HEK293 (cell line): ENCODE measurements at regions not wholly inside any gene's neighbourhood (a gene's known extent, or its start where the extent isn't known, plus 50 kb on each side); places are given as distances from the start of the nearest gene placed in this dataset.
A peak's percentile ranks its signal among the peaks of the same experiment; 100 is the strongest.

Source experiments
- CTCF ChIA-PET: fragments of 350-600 bp; formaldehyde crosslinking; extraction: SDS; loops from one replicate; lab custom pipeline; 2021; ENCODE audit warnings: antibody characterized with exemption; lab: Yijun Ruan, JAX
- POLR2A ChIA-PET: fragments of 300-600 bp; formaldehyde crosslinking; extraction: SDS; loops from one replicate; lab custom pipeline; 2020; ENCODE audit warnings: antibody characterized with exemption, inconsistent platforms; lab: Yijun Ruan, JAX
- H3K27ac ChIP-seq: fragments of 200-500 bp; sonication (Bioruptor generic); 2 replicates; pipeline ENCODE4 v1.5.1; 2014; ENCODE audit warnings: low read depth, low read length, control low read depth, inconsistent platforms; ENCODE audit errors: extremely low read depth
- H3K36me3 ChIP-seq, 2 experiments: fragments of 200-500 bp in 1 of 2; sonication (Bioruptor generic) in 1 of 2; 1 replicate in 1 of 2; 2 replicates in 1 of 2; pipeline ENCODE4 v1.5.1; 2014 to 2017; ENCODE audit warnings: inconsistent platforms in 2 of 2, low read length in 2 of 2; ENCODE audit not compliant: control insufficient read depth in 2 of 2, insufficient read depth in 1 of 2
- H3K4me1 ChIP-seq: fragments of 200-500 bp; sonication (Bioruptor generic); 2 replicates; pipeline ENCODE4 v1.5.1; 2014; ENCODE audit warnings: mild to moderate bottlenecking, low read length, inconsistent platforms; ENCODE audit not compliant: control insufficient read depth, insufficient read depth
- H3K4me3 ChIP-seq: 2 replicates; pipeline ENCODE4 v1.5.1; 2011; ENCODE audit warnings: low read depth, mild to moderate bottlenecking, control low read depth, low read length, moderate library complexity
- H3K9me3 ChIP-seq: fragments of 200-500 bp; sonication (Bioruptor generic); 2 replicates; pipeline ENCODE4 v1.5.1; 2014; ENCODE audit warnings: low read depth, low read length, inconsistent platforms; ENCODE audit not compliant: control insufficient read depth, insufficient read depth
- GFI1B ChIP-seq: fragments of 450-650 bp; formaldehyde crosslinking; IDR thresholded peaks from 2 replicates; pipeline ENCODE4 v1.5.1; 2016; ENCODE audit warnings: missing biosample characterization, missing genetic modification characterization
- IKZF3 ChIP-seq: fragments of 450-650 bp; IDR thresholded peaks from 2 replicates; pipeline ENCODE4 v1.5.0; 2018; ENCODE audit warnings: missing biosample characterization, mild to moderate bottlenecking, missing genetic modification characterization, moderate library complexity
- KLF10 ChIP-seq: fragments of 450-650 bp; IDR thresholded peaks from 2 replicates; pipeline ENCODE4 v1.5.1; 2018; ENCODE audit warnings: missing biosample characterization, mild to moderate bottlenecking, missing genetic modification characterization
- OSR2 ChIP-seq: fragments of 450-650 bp; formaldehyde crosslinking; IDR thresholded peaks from 2 replicates; pipeline ENCODE4 v1.5.1; 2016; ENCODE audit warnings: missing biosample characterization, missing genetic modification characterization
- OVOL3 ChIP-seq: fragments of 450-650 bp; formaldehyde crosslinking; IDR thresholded peaks from 2 replicates; pipeline ENCODE4 v1.5.1; 2016; ENCODE audit warnings: missing biosample characterization, missing genetic modification characterization
- REPIN1 ChIP-seq: fragments of 450-650 bp; formaldehyde crosslinking; IDR thresholded peaks from 2 replicates; pipeline ENCODE4 v1.5.1; 2017; ENCODE audit warnings: missing biosample characterization, missing genetic modification characterization, low read depth
- TRIM28 ChIP-seq: IDR thresholded peaks from 2 replicates; pipeline ENCODE4 v1.6.1; 2011; ENCODE audit warnings: low read length, control low read depth, borderline replicate concordance
- ZFP3 ChIP-seq: fragments of 450-650 bp; formaldehyde crosslinking; IDR thresholded peaks from 2 replicates; pipeline ENCODE4 v1.5.1; 2016; ENCODE audit warnings: low read depth, missing biosample characterization, missing genetic modification characterization
- ZFP37 ChIP-seq: fragments of 450-650 bp; formaldehyde crosslinking; IDR thresholded peaks from 2 replicates; pipeline ENCODE4 v1.5.1; 2016; ENCODE audit warnings: missing biosample characterization, missing genetic modification characterization
- ZNF10 ChIP-seq: fragments of 450-650 bp; formaldehyde crosslinking; IDR thresholded peaks from 2 replicates; pipeline ENCODE4 v1.5.1; 2017; ENCODE audit warnings: missing biosample characterization, missing genetic modification characterization
- ZNF133 ChIP-seq: fragments of 450-650 bp; formaldehyde crosslinking; IDR thresholded peaks from 2 replicates; pipeline ENCODE4 v1.5.1; 2016; ENCODE audit warnings: missing biosample characterization, missing genetic modification characterization
- ZNF140 ChIP-seq: fragments of 450-650 bp; formaldehyde crosslinking; IDR thresholded peaks from 2 replicates; pipeline ENCODE4 v1.5.1; 2016; ENCODE audit warnings: missing biosample characterization, missing genetic modification characterization
- ZNF175 ChIP-seq: fragments of 450-650 bp; formaldehyde crosslinking; IDR thresholded peaks from 2 replicates; pipeline ENCODE4 v1.5.1; 2016; ENCODE audit warnings: missing biosample characterization, missing genetic modification characterization
- ZNF19 ChIP-seq: fragments of 450-650 bp; formaldehyde crosslinking; IDR thresholded peaks from 2 replicates; pipeline ENCODE4; 2016; ENCODE audit warnings: missing biosample characterization, missing genetic modification characterization, low read depth
- ZNF2 ChIP-seq: fragments of 450-650 bp; formaldehyde crosslinking; IDR thresholded peaks from 2 replicates; pipeline ENCODE4 v1.5.1; 2016; ENCODE audit warnings: missing biosample characterization, missing genetic modification characterization
- ZNF280C ChIP-seq: fragments of 450-650 bp; formaldehyde crosslinking; IDR thresholded peaks from 2 replicates; pipeline ENCODE4 v1.5.1; 2016; ENCODE audit warnings: missing biosample characterization, missing genetic modification characterization
- ZNF350 ChIP-seq: fragments of 450-650 bp; formaldehyde crosslinking; IDR thresholded peaks from 2 replicates; pipeline ENCODE4 v1.5.0; 2017; ENCODE audit warnings: missing biosample characterization, mild to moderate bottlenecking, missing genetic modification characterization
- ZNF426 ChIP-seq: fragments of 450-650 bp; formaldehyde crosslinking; IDR thresholded peaks from 2 replicates; pipeline ENCODE4 v1.5.1; 2017; ENCODE audit warnings: missing biosample characterization, missing genetic modification characterization, mild to moderate bottlenecking, inconsistent platforms, moderate library complexity
- ZNF433 ChIP-seq: fragments of 450-650 bp; formaldehyde crosslinking; IDR thresholded peaks from 2 replicates; pipeline ENCODE4 v1.5.1; 2016; ENCODE audit warnings: missing biosample characterization, missing genetic modification characterization, low read depth
- ZNF510 ChIP-seq: fragments of 450-650 bp; formaldehyde crosslinking; IDR thresholded peaks from 2 replicates; pipeline ENCODE4 v1.5.1; 2018; ENCODE audit warnings: mild to moderate bottlenecking, missing genetic modification characterization, missing biosample characterization; ENCODE audit not compliant: insufficient replicate concordance
- ZNF521 ChIP-seq: fragments of 450-650 bp; formaldehyde crosslinking; IDR thresholded peaks from 2 replicates; pipeline ENCODE4 v1.5.1; 2017; ENCODE audit warnings: missing biosample characterization, mild to moderate bottlenecking, missing genetic modification characterization
- ZNF530 ChIP-seq: fragments of 450-650 bp; formaldehyde crosslinking; IDR thresholded peaks from 2 replicates; pipeline ENCODE4 v1.5.1; 2016; ENCODE audit warnings: low read depth, missing biosample characterization, missing genetic modification characterization
- ZNF561 ChIP-seq: fragments of 450-650 bp; IDR thresholded peaks from 2 replicates; pipeline ENCODE4 v1.5.1; 2018; ENCODE audit warnings: missing biosample characterization, missing genetic modification characterization, borderline replicate concordance
- ZNF600 ChIP-seq: fragments of 450-650 bp; formaldehyde crosslinking; IDR thresholded peaks from 2 replicates; pipeline ENCODE4 v1.5.1; 2016; ENCODE audit warnings: missing biosample characterization, missing genetic modification characterization
- ZNF654 ChIP-seq: fragments of 450-650 bp; formaldehyde crosslinking; IDR thresholded peaks from 2 replicates; pipeline ENCODE4 v1.5.1; 2016; ENCODE audit warnings: low read depth, missing biosample characterization, missing genetic modification characterization
- ZNF658 ChIP-seq: fragments of 450-650 bp; formaldehyde crosslinking; IDR thresholded peaks from 2 replicates; pipeline ENCODE4; 2016; ENCODE audit warnings: missing biosample characterization, missing genetic modification characterization
- ZNF76 ChIP-seq: fragments of 450-650 bp; formaldehyde crosslinking; IDR thresholded peaks from 2 replicates; pipeline ENCODE4; 2016; ENCODE audit warnings: low read depth, missing biosample characterization, missing genetic modification characterization, borderline replicate concordance
- ZSCAN23 ChIP-seq: fragments of 450-650 bp; formaldehyde crosslinking; IDR thresholded peaks from 2 replicates; pipeline ENCODE4 v1.5.1; 2016; ENCODE audit warnings: missing biosample characterization, missing genetic modification characterization
- ZXDB ChIP-seq: fragments of 450-650 bp; formaldehyde crosslinking; IDR thresholded peaks from 2 replicates; pipeline ENCODE4 v1.5.1; 2016; ENCODE audit warnings: missing biosample characterization, missing genetic modification characterization
- TF ChIP-seq, protein P1 (sequence below): fragments of 450-650 bp; formaldehyde crosslinking; IDR thresholded peaks from 2 replicates; pipeline ENCODE4 v1.5.1; 2017; ENCODE audit warnings: missing biosample characterization, missing genetic modification characterization
- TF ChIP-seq, protein P2 (sequence below): fragments of 450-650 bp; formaldehyde crosslinking; IDR thresholded peaks from 2 replicates; pipeline ENCODE4 v1.5.1; 2016; ENCODE audit warnings: missing biosample characterization, missing genetic modification characterization
- TF ChIP-seq, protein P3 (sequence below): fragments of 450-650 bp; formaldehyde crosslinking; IDR thresholded peaks from 2 replicates; pipeline ENCODE4 v1.5.1; 2016; ENCODE audit warnings: missing biosample characterization, missing genetic modification characterization, low read depth
- TF ChIP-seq, protein P4 (sequence below): fragments of 450-650 bp; IDR thresholded peaks from 2 replicates; pipeline ENCODE4 v1.5.1; 2018; ENCODE audit warnings: missing biosample characterization, missing genetic modification characterization

DNA sequence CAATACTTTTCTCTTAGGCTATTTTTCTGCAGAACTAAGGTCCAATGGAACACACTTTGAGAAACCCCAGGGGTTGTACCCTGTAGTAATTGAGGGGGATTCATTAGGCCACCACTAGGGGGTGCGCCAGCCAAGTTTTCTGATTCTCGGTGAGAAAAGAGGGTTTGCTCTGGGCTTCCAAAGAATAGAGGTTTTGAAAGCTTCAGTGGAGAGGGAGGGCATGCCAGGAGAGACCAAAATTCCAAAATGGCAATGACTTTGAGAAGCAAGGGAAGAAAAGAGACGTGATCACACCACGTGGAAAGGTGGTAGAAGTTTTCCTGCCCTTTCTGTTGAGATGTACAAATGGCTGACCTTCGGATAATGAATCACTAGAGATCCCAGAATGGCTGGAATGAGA lies 323.3 kb downstream of the RPS6KC1 start:
- POLR2A ChIA-PET: no interaction called here
- CTCF ChIA-PET: interaction anchor here (0.6 to 1.2 kb wide), 4 partner anchors 13 to 751 kb away, joined by 3 read pairs; no protein-coding TSS in a partner anchor
- no peaks in the 10 kb centered on the region for H3K36me3 ChIP-seq
- no peaks in the 10 kb centered on the region for H3K4me1 ChIP-seq
- H3K4me3 ChIP-seq: no peak overlapping the region
- no peaks in the 10 kb centered on the region for H3K9me3 ChIP-seq
- H3K27ac ChIP-seq: no peak overlapping the region
- no peak for TF ChIP-seq REPIN1 (tag by site-specific recombination)
- TF ChIP-seq ZNF10: peak; percentile 79
- TF ChIP-seq ZNF175 (tag by site-specific recombination): no peak
- no peak for TF ChIP-seq ZNF658
- TF ChIP-seq IKZF3 (tag by site-specific recombination): no peak
- no peak for TF ChIP-seq ZNF530 (tag by site-specific recombination)
- TF ChIP-seq ZNF654 (tag by site-specific recombination): peak; percentile 75
- TF ChIP-seq ZNF561 (tag by site-specific recombination): peak; percentile 91
- TF ChIP-seq ZNF510 (tag by site-specific recombination): no peak
- TF ChIP-seq ZNF19 (tag by site-specific recombination): no peak
- no peak for TF ChIP-seq ZNF2 (tag by site-specific recombination)
- no peak for TF ChIP-seq TRIM28
- TF ChIP-seq ZNF600 (tag by site-specific recombination): no peak
- TF ChIP-seq ZFP3 (tag by site-specific recombination): no peak
- no peak for TF ChIP-seq KLF10 (tag by site-specific recombination)
- TF ChIP-seq, protein P1, sequence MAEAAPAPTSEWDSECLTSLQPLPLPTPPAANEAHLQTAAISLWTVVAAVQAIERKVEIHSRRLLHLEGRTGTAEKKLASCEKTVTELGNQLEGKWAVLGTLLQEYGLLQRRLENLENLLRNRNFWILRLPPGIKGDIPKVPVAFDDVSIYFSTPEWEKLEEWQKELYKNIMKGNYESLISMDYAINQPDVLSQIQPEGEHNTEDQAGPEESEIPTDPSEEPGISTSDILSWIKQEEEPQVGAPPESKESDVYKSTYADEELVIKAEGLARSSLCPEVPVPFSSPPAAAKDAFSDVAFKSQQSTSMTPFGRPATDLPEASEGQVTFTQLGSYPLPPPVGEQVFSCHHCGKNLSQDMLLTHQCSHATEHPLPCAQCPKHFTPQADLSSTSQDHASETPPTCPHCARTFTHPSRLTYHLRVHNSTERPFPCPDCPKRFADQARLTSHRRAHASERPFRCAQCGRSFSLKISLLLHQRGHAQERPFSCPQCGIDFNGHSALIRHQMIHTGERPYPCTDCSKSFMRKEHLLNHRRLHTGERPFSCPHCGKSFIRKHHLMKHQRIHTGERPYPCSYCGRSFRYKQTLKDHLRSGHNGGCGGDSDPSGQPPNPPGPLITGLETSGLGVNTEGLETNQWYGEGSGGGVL (tag by site-specific recombination): no peak
- no peak for TF ChIP-seq ZNF521 (tag by site-specific recombination)
- TF ChIP-seq, protein P2, sequence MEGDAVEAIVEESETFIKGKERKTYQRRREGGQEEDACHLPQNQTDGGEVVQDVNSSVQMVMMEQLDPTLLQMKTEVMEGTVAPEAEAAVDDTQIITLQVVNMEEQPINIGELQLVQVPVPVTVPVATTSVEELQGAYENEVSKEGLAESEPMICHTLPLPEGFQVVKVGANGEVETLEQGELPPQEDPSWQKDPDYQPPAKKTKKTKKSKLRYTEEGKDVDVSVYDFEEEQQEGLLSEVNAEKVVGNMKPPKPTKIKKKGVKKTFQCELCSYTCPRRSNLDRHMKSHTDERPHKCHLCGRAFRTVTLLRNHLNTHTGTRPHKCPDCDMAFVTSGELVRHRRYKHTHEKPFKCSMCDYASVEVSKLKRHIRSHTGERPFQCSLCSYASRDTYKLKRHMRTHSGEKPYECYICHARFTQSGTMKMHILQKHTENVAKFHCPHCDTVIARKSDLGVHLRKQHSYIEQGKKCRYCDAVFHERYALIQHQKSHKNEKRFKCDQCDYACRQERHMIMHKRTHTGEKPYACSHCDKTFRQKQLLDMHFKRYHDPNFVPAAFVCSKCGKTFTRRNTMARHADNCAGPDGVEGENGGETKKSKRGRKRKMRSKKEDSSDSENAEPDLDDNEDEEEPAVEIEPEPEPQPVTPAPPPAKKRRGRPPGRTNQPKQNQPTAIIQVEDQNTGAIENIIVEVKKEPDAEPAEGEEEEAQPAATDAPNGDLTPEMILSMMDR (tag by site-specific recombination): peak; percentile 52; the same call in 1 of the 2 replicates
- TF ChIP-seq, protein P3, sequence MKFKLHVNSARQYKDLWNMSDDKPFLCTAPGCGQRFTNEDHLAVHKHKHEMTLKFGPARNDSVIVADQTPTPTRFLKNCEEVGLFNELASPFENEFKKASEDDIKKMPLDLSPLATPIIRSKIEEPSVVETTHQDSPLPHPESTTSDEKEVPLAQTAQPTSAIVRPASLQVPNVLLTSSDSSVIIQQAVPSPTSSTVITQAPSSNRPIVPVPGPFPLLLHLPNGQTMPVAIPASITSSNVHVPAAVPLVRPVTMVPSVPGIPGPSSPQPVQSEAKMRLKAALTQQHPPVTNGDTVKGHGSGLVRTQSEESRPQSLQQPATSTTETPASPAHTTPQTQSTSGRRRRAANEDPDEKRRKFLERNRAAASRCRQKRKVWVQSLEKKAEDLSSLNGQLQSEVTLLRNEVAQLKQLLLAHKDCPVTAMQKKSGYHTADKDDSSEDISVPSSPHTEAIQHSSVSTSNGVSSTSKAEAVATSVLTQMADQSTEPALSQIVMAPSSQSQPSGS (tag by site-specific recombination): no peak
- TF ChIP-seq ZNF133: no peak
- TF ChIP-seq ZNF76 (tag by site-specific recombination): no peak
- no peak for TF ChIP-seq OVOL3 (tag by site-specific recombination)
- TF ChIP-seq OSR2: no peak
- TF ChIP-seq ZNF350 (tag by site-specific recombination): no peak
- TF ChIP-seq ZNF426: no peak
- TF ChIP-seq ZNF140: no peak
- TF ChIP-seq ZNF433 (tag by site-specific recombination): no peak
- TF ChIP-seq, protein P4, sequence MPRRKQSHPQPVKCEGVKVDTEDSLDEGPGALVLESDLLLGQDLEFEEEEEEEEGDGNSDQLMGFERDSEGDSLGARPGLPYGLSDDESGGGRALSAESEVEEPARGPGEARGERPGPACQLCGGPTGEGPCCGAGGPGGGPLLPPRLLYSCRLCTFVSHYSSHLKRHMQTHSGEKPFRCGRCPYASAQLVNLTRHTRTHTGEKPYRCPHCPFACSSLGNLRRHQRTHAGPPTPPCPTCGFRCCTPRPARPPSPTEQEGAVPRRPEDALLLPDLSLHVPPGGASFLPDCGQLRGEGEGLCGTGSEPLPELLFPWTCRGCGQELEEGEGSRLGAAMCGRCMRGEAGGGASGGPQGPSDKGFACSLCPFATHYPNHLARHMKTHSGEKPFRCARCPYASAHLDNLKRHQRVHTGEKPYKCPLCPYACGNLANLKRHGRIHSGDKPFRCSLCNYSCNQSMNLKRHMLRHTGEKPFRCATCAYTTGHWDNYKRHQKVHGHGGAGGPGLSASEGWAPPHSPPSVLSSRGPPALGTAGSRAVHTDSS (tag by site-specific recombination): no peak
- TF ChIP-seq ZNF280C (tag by site-specific recombination): no peak
- no peak for TF ChIP-seq ZXDB
- no peak for TF ChIP-seq GFI1B (tag by site-specific recombination)
- TF ChIP-seq ZFP37 (tag by site-specific recombination): no peak
- no peak for TF ChIP-seq ZSCAN23 (tag by site-specific recombination)
